ENCODE measurements at regions not wholly inside any gene's neighbourhood (a gene's known extent, or its start where the extent isn't known, plus 50 kb on each side); places are given as distances from the start of the nearest gene placed in this dataset.

DNA sequence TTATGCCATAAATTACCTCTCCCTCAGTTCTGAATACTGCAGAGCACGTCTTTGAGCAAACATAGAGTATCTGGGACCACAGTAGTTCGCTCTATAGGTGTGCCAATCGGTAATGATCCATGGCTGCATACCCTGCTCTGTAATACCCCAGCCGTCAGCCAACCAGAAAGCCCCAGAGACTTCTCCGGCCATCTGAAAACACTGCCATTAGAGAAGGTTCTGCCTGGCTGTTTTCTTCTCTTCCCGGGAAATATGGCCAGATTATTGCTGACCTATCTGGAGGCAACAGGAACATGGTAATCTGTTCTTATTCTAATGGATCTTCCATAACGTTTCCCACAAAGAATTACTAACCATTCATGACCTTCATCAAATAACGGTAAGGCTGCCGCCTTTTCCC is 139.9 kb downstream of the RPS12 start:
- TF ChIP-seq, protein P1, sequence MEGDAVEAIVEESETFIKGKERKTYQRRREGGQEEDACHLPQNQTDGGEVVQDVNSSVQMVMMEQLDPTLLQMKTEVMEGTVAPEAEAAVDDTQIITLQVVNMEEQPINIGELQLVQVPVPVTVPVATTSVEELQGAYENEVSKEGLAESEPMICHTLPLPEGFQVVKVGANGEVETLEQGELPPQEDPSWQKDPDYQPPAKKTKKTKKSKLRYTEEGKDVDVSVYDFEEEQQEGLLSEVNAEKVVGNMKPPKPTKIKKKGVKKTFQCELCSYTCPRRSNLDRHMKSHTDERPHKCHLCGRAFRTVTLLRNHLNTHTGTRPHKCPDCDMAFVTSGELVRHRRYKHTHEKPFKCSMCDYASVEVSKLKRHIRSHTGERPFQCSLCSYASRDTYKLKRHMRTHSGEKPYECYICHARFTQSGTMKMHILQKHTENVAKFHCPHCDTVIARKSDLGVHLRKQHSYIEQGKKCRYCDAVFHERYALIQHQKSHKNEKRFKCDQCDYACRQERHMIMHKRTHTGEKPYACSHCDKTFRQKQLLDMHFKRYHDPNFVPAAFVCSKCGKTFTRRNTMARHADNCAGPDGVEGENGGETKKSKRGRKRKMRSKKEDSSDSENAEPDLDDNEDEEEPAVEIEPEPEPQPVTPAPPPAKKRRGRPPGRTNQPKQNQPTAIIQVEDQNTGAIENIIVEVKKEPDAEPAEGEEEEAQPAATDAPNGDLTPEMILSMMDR (IDR thresholded peaks at IDR 0.05) = no peak
- no peak for TF ChIP-seq ZFX (IDR thresholded peaks at IDR 0.05; ENCODE audit: borderline replicate concordance)
- H3K27ac ChIP-seq = no peak overlapping the region

DNA sequence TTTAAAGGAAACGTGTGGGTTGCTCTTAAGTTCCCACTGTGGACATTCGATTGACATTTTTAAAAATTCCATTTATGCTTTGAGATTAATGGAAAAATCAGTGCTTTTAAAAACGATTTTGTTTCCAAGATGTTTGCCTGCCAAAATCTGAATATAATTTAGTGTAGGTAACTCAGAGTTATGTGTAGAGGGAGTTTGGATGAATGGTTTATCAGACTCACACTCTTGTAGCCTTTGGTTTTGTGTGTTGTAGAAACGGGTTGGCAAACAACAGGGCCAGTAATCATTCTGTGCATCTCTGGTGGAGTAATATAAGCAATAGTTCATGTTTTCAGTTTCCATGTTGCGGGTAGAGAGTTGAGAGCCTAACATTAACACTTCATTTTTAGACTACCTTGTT is 140.6 kb downstream of the RPS12 start:
- no peak overlapping the region for H3K27ac ChIP-seq

DNA sequence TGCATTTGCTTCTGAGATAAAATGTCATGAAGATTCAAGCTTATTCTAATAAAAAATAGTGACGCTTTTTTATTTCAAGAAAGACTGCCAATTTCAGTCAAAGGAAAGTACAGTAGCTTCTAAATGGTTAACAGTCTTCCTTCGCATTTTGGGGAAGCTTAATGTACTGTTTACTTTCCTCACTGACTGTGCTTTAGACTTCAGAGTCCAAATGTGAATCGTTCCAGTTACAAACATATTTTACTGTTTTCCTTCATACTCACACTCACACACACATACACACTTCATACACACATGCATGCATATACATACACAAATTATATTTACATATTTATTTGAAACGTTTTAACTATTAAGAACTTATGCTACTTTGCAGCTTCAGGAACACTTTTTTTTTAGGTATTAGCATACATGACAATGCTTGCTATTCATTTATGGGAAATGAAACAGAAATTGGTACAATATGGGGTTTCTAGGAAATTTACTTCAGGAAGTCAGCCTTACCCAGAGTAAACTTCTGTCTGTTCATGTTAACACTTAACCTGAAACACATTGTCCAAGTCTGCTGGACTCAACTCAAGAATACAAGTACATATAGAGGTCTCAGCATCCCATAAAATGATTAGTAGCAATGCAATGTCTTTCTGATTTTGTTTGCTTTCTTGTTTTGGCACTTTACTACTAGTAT is 145.4 kb downstream of the RPS12 start:
- TF ChIP-seq, protein P1 (IDR thresholded peaks at IDR 0.05) = no peak
- TF ChIP-seq ZFX (IDR thresholded peaks at IDR 0.05; ENCODE audit: borderline replicate concordance) = no peak
- no peak overlapping the region for H3K27ac ChIP-seq

More for the DNA sequence above, 140.6 kb downstream of the RPS12 start:
- TF ChIP-seq, protein P1 (IDR thresholded peaks at IDR 0.05) = no peak
- no peak for TF ChIP-seq ZFX (IDR thresholded peaks at IDR 0.05; ENCODE audit: borderline replicate concordance)

DNA sequence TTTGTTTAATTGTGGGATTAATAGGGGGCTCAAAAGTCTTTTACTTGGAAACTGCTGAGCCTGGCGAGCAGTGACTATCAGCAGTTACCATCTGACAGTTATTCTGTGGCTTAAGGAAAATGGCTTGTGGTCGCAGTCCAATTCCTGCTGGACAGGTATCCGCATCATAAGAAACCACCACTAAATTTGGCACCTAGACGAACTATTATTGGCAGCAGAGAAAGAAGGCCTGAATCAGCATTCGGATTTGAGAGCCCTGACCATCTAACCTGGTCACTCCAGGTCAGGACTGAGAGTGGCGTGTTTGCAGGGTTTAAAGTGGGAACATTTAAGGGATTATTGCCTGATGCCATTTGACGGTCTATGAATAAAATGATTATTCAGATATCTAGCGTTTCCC is 146.4 kb downstream of the RPS12 start:
- no peak for TF ChIP-seq ZFX (IDR thresholded peaks at IDR 0.05; ENCODE audit: borderline replicate concordance)
- TF ChIP-seq, protein P1 (IDR thresholded peaks at IDR 0.05) = no peak
- no peak overlapping the region for H3K27ac ChIP-seq

DNA sequence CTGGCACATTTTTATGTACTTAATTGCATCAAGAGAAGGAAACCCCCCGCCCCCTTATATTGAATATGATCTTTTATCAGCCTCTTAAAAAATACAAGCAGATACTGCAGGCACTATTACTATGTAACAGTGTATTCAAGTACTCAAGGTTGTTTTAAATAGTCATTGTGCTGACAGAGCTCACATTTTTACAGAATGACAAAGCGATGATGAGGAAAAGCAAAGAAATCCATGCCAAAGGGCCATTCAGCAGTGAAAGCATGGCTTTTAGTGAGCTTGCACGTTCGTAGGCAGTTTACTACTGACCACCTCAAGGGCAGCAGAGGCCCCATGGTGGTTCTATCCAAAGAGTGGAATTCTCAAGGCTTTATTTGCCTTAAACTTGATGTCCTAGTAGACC is 146.8 kb downstream of the RPS12 start:
- TF ChIP-seq, protein P1 (IDR thresholded peaks at IDR 0.05) = no peak
- no peak for TF ChIP-seq ZFX (IDR thresholded peaks at IDR 0.05; ENCODE audit: borderline replicate concordance)
- H3K27ac ChIP-seq = no peak overlapping the region

DNA sequence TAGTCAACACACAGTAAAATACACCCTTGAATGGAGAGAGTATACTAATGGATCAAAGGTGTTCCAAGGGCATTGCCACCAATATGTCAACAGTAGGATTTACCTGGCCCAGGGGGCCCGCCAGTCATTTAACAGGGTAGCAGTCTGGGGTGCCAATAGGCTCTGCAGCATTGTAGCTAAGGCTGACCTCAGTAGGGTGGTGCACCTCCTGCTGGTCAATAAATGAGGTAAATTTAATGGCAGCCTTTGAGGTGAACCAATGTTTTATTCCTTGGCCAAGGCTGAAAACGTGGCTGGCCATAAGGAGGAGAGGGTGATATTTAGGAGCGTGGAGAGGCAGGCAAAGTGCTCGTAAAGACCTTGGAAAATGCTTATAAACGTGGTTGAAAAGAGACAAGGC is 147.2 kb downstream of the RPS12 start:
- TF ChIP-seq, protein P1 (IDR thresholded peaks at IDR 0.05) = peak; percentile 29; the same call in 1 of the 2 replicates
- no peak for TF ChIP-seq ZFX (IDR thresholded peaks at IDR 0.05; ENCODE audit: borderline replicate concordance)
- no peak overlapping the region for H3K27ac ChIP-seq

DNA sequence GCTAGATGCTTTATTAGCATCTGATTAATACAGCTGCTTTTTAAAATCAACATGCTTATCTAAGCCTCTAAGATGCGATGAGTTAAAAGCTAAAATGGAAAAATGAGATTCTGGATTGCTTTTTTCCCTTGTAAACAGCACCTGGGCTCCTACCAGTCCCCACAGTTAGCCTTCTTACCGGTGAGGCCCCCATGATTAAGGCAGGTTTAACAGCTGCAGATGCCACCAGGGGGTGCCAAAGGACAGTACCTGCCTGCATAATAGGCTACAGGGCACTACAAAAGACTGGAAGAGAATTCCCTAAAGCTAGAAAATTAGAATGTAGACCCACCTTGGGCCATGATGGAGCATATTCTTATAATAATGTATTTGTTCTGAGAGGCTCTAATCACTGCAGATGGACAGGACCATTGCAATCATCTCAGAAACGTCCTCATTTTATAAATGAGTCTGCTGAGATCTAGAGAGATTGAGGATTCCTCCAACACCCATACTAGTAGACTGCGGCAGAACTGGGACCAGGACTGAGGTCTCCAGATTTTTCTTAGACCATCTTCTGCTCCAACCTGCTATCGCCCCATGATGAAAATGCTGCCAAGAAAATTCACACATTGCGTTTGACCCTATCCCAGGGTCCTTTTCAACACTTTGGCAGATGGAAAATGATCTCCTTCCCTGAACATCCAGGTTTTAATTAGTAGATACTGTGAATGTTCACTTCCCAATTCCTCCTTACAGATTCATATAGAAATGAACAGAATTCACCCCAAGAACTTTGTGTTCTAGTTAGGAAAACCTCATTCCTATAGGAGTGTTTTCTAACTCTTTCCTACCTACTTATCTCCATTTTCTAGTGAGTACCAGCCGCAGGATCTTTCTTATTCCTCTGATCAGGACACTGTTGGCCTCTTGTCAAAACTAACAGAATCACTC is 148.8 kb downstream of the RPS12 start:
- TF ChIP-seq, protein P1 (IDR thresholded peaks at IDR 0.05) = peak; percentile 90
- TF ChIP-seq ZFX (IDR thresholded peaks at IDR 0.05; ENCODE audit: borderline replicate concordance) = no peak
- peak overlapping the region; percentile 81 for H3K27ac ChIP-seq

Measured in 22Rv1 (cell line).